H1 (cell line): ENCODE measurements at regions not wholly inside any gene's neighbourhood (a gene's known extent, or its start where the extent isn't known, plus 50 kb on each side); places are given as distances from the start of the nearest gene placed in this dataset.

Experiments
- CTCF ChIA-PET: fragments of 300-600 bp; sonication (Branson Sonifier 250); formaldehyde crosslinking; loops from one replicate; lab custom pipeline; 2021; ENCODE audit not compliant: partially characterized antibody; lab: Charles Lee
- POLR2A ChIA-PET: fragments of 300-600 bp; sonication (Branson Sonifier 250); formaldehyde crosslinking; loops from one replicate; lab custom pipeline; 2021; ENCODE audit warnings: inconsistent platforms; ENCODE audit not compliant: partially characterized antibody; lab: Charles Lee
- DNase-seq, 2 experiments: peaks; one replicate each; pipeline versions ENCODE4 v3.0.0 to v3.0.0-alpha.2; 2010 to 2022; ENCODE audit warnings: low spot score in 2 of 2, low read depth in 1 of 2, mixed read lengths in 1 of 2
- FAIRE-seq: peaks from 2 replicates; lab custom pipeline; 2011; peaks lifted over from hg19 to GRCh38; lab: Jason Lieb, UNC
- H2AFZ ChIP-seq: 2 replicates; pipeline ENCODE4 v1.8.1; 2012; ENCODE audit warnings: low read length, inconsistent platforms
- H2AK5ac ChIP-seq: 2 replicates; pipeline ENCODE4 v1.6.1; 2013; ENCODE audit warnings: low read depth, low read length
- H2BK120ac ChIP-seq: replicated peaks from 2 replicates; pipeline ENCODE3; 2013; ENCODE audit warnings: low read depth, low read length, inconsistent platforms
- H2BK12ac ChIP-seq: 2 replicates; pipeline ENCODE4 v1.6.1; 2013; ENCODE audit warnings: low read depth, low read length
- H2BK15ac ChIP-seq: 2 replicates; pipeline ENCODE4 v1.6.1; 2013; ENCODE audit warnings: low read length
- H2BK20ac ChIP-seq: 2 replicates; pipeline ENCODE4 v1.6.1; 2013; ENCODE audit warnings: low read length
- H2BK5ac ChIP-seq: 2 replicates; pipeline ENCODE4 v1.6.1; 2013; ENCODE audit warnings: low read depth, low read length
- H3K14ac ChIP-seq: 2 replicates; pipeline ENCODE4 v1.6.1; 2013; ENCODE audit warnings: inconsistent platforms; ENCODE audit not compliant: insufficient read length
- H3K18ac ChIP-seq: 2 replicates; pipeline ENCODE4 v1.6.1; 2013; ENCODE audit warnings: low read length; ENCODE audit errors: extremely low read depth
- H3K23ac ChIP-seq: 2 replicates; pipeline ENCODE4 v1.6.1; 2013; ENCODE audit warnings: inconsistent platforms; ENCODE audit not compliant: insufficient read length
- H3K23me2 ChIP-seq: 2 replicates; pipeline ENCODE4 v1.6.1; 2013; ENCODE audit warnings: low read depth, low read length
- H3K27ac ChIP-seq: 2 replicates; pipeline ENCODE4 v1.6.1; 2011; ENCODE audit warnings: low read depth, low read length, inconsistent platforms
- H3K27me3 ChIP-seq, 4 experiments: replicated peaks in 1 of 4; 1 replicate in 1 of 4; 2 replicates in 3 of 4; pipeline versions ENCODE4 v1.6.1 to v1.8.1; 2011 to 2013; ENCODE audit warnings: low read length in 3 of 4, mild to moderate bottlenecking in 3 of 4, inconsistent platforms in 2 of 4, mixed read lengths in 2 of 4, moderate library complexity in 1 of 4; ENCODE audit not compliant: control insufficient read depth in 3 of 4, insufficient read depth in 3 of 4; ENCODE audit errors: extremely low read depth in 1 of 4
- H3K36me3 ChIP-seq, 4 experiments: 2 replicates each; pipeline versions ENCODE4 v1.6.1 to v1.8.1; 2011 to 2013; ENCODE audit warnings: mild to moderate bottlenecking in 4 of 4, low read length in 3 of 4, moderate library complexity in 2 of 4, control low read depth in 1 of 4, inconsistent platforms in 1 of 4; ENCODE audit not compliant: insufficient read depth in 4 of 4, control insufficient read depth in 2 of 4
- H3K4ac ChIP-seq: replicated peaks from 2 replicates; pipeline ENCODE3; 2013; ENCODE audit warnings: low read length, low read depth, mixed read lengths, inconsistent platforms; ENCODE audit not compliant: insufficient read length
- H3K4me1 ChIP-seq, 4 experiments: replicated peaks in 1 of 4; 1 replicate in 1 of 4; 2 replicates in 3 of 4; pipeline versions ENCODE4 v1.6.1 to v1.8.1; 2011 to 2013; ENCODE audit warnings: low read length in 3 of 4, inconsistent platforms in 2 of 4, mixed read lengths in 1 of 4; ENCODE audit not compliant: insufficient read depth in 4 of 4, control insufficient read depth in 3 of 4
- H3K4me2 ChIP-seq, 2 experiments: 2 replicates each; pipeline versions ENCODE4 v1.6.1 to v1.8.1; 2011 to 2013; ENCODE audit warnings: low read depth in 2 of 2, low read length in 2 of 2, control low read depth in 1 of 2, inconsistent platforms in 1 of 2, mild to moderate bottlenecking in 1 of 2; ENCODE audit not compliant: insufficient read depth in 1 of 2
- H3K4me3 ChIP-seq, 4 experiments: fragments of 200-600, 300-600 bp in 1 of 4; sonication (generic), shearing (Covaris generic), sonication (Bioruptor Twin) in 1 of 4; 2 replicates each; pipeline versions ENCODE4 v1.5.1 to v1.8.1; 2011 to 2016; ENCODE audit warnings: low read length in 4 of 4, low read depth in 3 of 4, control low read depth in 2 of 4, inconsistent platforms in 2 of 4, mild to moderate bottlenecking in 2 of 4, mixed read lengths in 1 of 4, moderate library complexity in 1 of 4; ENCODE audit not compliant: insufficient read depth in 2 of 4; ENCODE audit errors: extremely low read depth in 1 of 4
- H3K56ac ChIP-seq: replicated peaks from 2 replicates; pipeline ENCODE3; 2013; ENCODE audit warnings: low read depth, mild to moderate bottlenecking, mixed read lengths, low read length, inconsistent platforms; ENCODE audit not compliant: insufficient read length
- H3K79me1 ChIP-seq: 2 replicates; pipeline ENCODE4 v1.6.1; 2013; ENCODE audit warnings: low read depth, low read length, control low read depth
- H3K79me2 ChIP-seq, 2 experiments: 2 replicates each; pipeline versions ENCODE4 v1.6.1 to v1.8.1; 2012 to 2013; ENCODE audit warnings: low read length in 2 of 2, mild to moderate bottlenecking in 2 of 2, inconsistent platforms in 1 of 2; ENCODE audit not compliant: insufficient read depth in 2 of 2, control insufficient read depth in 1 of 2
- H3K9ac ChIP-seq, 4 experiments: replicated peaks in 1 of 4; 1 replicate in 1 of 4; 2 replicates in 3 of 4; pipeline versions ENCODE4 v1.6.1 to v1.8.1; 2011 to 2013; ENCODE audit warnings: low read depth in 3 of 4, low read length in 3 of 4, control low read depth in 2 of 4, mild to moderate bottlenecking in 2 of 4, moderate library complexity in 2 of 4, inconsistent platforms in 1 of 4; ENCODE audit errors: extremely low read depth in 1 of 4
- H3K9me3 ChIP-seq, 2 experiments: 2 replicates each; pipeline versions ENCODE4 v1.6.1 to v1.8.1; 2012 to 2013; ENCODE audit warnings: mild to moderate bottlenecking in 2 of 2, moderate library complexity in 2 of 2, control low read depth in 1 of 2, inconsistent platforms in 1 of 2, low read depth in 1 of 2, low read length in 1 of 2, mixed read lengths in 1 of 2; ENCODE audit not compliant: insufficient read depth in 2 of 2
- H4K20me1 ChIP-seq, 2 experiments: replicated peaks in 1 of 2; 2 replicates each; pipeline versions ENCODE3 to v1.8.1; 2011 to 2013; ENCODE audit warnings: inconsistent platforms in 2 of 2, low read length in 2 of 2, mild to moderate bottlenecking in 1 of 2; ENCODE audit not compliant: insufficient read depth in 2 of 2, control insufficient read depth in 1 of 2
- H4K5ac ChIP-seq: 2 replicates; pipeline ENCODE4 v1.6.1; 2013; ENCODE audit warnings: low read length, low read depth, mixed read lengths, inconsistent platforms; ENCODE audit not compliant: insufficient read length
- H4K8ac ChIP-seq: 2 replicates; pipeline ENCODE4 v1.8.0; 2013; ENCODE audit warnings: mild to moderate bottlenecking, moderate library complexity, low read length, inconsistent platforms; ENCODE audit not compliant: insufficient read depth; ENCODE audit errors: extremely low read depth
- H4K91ac ChIP-seq: replicated peaks from 2 replicates; pipeline ENCODE3; 2013; ENCODE audit warnings: low read length, mixed read lengths, inconsistent platforms; ENCODE audit not compliant: insufficient read length
- EGR1 ChIP-seq: IDR thresholded peaks from 2 replicates; pipeline ENCODE4 v1.6.1; 2011; ENCODE audit warnings: low read depth, low read length, borderline replicate concordance
- SAP30 ChIP-seq: fragments of 300-600 bp; sonication (generic); IDR thresholded peaks from 2 replicates; pipeline ENCODE4 v1.7.1; 2012; ENCODE audit warnings: low read length, moderate library complexity, mild to moderate bottlenecking, inconsistent platforms; ENCODE audit not compliant: insufficient read depth, insufficient replicate concordance
- SP2 ChIP-seq: IDR thresholded peaks from 2 replicates; pipeline ENCODE4 v1.6.1; 2012; ENCODE audit warnings: mild to moderate bottlenecking, low read length, inconsistent platforms
- WGBS, 2 experiments: shearing (Covaris generic) in 1 of 2; methylation state at CpG; one replicate each; pipeline versions ENCODE4 v1.1.6 to v1.1.7; 2013 to 2015; ENCODE audit warnings: low lambda C conversion rate in 2 of 2, mixed read lengths in 2 of 2, inconsistent platforms in 1 of 2, low coverage in 1 of 2, missing lambda C conversion rate in 1 of 2; ENCODE audit not compliant: insufficient replicate concordance in 2 of 2, insufficient coverage in 1 of 2, insufficient read length in 1 of 2; ENCODE audit errors: extremely low coverage in 1 of 2, missing lambda C conversion rate in 1 of 2; 5-methylcytosine and 5-hydroxymethylcytosine counted together

DNA sequence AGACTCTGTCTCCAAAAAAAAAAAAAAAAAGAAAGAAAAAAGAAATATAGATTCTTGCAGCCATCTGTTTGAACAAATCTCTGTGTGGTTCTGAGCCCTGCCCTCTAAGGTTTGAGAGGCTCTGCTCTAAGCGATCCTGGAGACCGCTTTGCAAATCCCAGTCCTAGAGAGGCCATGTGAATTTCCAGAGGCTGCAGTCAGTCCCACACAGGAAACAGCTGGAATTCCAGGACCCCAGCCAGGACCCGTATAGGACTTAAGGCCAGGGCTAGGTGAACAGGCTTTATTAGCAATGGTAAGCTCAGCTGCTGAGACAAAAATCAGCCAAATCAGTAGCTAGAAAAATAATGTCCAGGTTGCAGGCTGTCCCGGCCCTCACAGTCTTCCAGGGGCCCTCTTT, 154.8 kb downstream of the RPS24 start:
- POLR2A ChIA-PET, result no interaction called here

More for the DNA sequence above, 154.8 kb downstream of the RPS24 start:
- CTCF ChIA-PET, result interaction anchor here (0.5 to 0.6 kb wide), 2 partner anchors 342 to 568 kb away, joined by 3 to 5 read pairs; no protein-coding TSS in a partner anchor
- H3K4me2 ChIP-seq, result no peak overlapping the region
- no peak overlapping the region for H3K9ac ChIP-seq
- no peaks in the 10 kb centered on the region for H3K79me1 ChIP-seq
- no peak overlapping the region for H3K18ac ChIP-seq
- no peak overlapping the region for H2BK5ac ChIP-seq
- H2AFZ ChIP-seq, result no peak overlapping the region
- no peaks in the 10 kb centered on the region for H3K36me3 ChIP-seq
- H3K27ac ChIP-seq, result no peak overlapping the region
- no peak overlapping the region for H3K14ac ChIP-seq
- H2AK5ac ChIP-seq, result no peak overlapping the region
- H4K20me1 ChIP-seq, result no peaks in the 10 kb centered on the region
- no peak overlapping the region for H4K91ac ChIP-seq
- no peaks in the 10 kb centered on the region for H3K4me1 ChIP-seq
- no peaks in the 10 kb centered on the region for H3K79me2 ChIP-seq
- DNase-seq (no peak), FAIRE-seq (no peak)
- no peak for TF ChIP-seq SAP30
- TF ChIP-seq SP2, result no peak
- TF ChIP-seq EGR1, result no peak
- no peaks in the 10 kb centered on the region; the same call in 1 of the 2 replicates for H3K23me2 ChIP-seq
- no peaks in the 10 kb centered on the region for H3K27me3 ChIP-seq
- H3K9me3 ChIP-seq, result peaks cover 3 to 5% of the 10 kb centered on the region in 2 experiments; a peak in 2 of 4 replicates
- no peak overlapping the region for H2BK15ac ChIP-seq
- H4K5ac ChIP-seq, result no peak overlapping the region
- WGBS, 2 experiments, result 90% methylated on average over 4 of the region's 4 CpGs; no CpG with 5 or more reads in 1 of the 2 experiments
- H3K4me3 ChIP-seq, result no peak overlapping the region
- no peak overlapping the region for H3K23ac ChIP-seq
- H2BK20ac ChIP-seq, result no peak overlapping the region
- no peak overlapping the region for H2BK12ac ChIP-seq
- no peak overlapping the region for H4K8ac ChIP-seq
- no peak overlapping the region for H3K56ac ChIP-seq
- H2BK120ac ChIP-seq, result no peak overlapping the region
- no peak overlapping the region for H3K4ac ChIP-seq
